ENCODE measurements at regions not wholly inside any gene's neighbourhood (a gene's known extent, or its start where the extent isn't known, plus 50 kb on each side); places are given as distances from the start of the nearest gene placed in this dataset.

DNA sequence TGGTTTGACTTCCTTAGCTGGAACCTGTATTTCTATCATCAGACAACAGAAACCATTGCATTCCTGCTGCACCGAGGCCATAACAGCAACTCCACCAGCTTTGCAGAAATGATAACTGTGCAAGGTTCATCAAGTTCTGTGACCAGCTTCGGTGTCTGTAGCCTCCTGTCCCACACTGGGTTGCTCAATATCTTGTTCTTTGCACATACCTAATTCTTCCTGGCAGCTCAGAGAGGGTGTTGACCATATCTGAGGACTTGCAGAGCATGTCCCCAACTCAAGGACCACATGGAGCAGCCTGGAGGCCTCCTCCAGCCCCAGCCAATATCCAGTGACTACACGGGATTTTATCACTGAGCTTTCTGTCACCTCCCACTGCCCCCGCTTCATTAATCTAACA is 59.3 kb upstream of the SCAF8 start:
- DNase-seq (ENCODE audit: extremely low read depth, low read depth): no peak
- no peak overlapping the region for H3K4me3 ChIP-seq (replicated peaks; ENCODE audit: low read depth, low read length)
- TF ChIP-seq, protein P1, sequence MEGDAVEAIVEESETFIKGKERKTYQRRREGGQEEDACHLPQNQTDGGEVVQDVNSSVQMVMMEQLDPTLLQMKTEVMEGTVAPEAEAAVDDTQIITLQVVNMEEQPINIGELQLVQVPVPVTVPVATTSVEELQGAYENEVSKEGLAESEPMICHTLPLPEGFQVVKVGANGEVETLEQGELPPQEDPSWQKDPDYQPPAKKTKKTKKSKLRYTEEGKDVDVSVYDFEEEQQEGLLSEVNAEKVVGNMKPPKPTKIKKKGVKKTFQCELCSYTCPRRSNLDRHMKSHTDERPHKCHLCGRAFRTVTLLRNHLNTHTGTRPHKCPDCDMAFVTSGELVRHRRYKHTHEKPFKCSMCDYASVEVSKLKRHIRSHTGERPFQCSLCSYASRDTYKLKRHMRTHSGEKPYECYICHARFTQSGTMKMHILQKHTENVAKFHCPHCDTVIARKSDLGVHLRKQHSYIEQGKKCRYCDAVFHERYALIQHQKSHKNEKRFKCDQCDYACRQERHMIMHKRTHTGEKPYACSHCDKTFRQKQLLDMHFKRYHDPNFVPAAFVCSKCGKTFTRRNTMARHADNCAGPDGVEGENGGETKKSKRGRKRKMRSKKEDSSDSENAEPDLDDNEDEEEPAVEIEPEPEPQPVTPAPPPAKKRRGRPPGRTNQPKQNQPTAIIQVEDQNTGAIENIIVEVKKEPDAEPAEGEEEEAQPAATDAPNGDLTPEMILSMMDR (IDR thresholded peaks at IDR 0.05; ENCODE audit: low read depth, low read length, missing control alignments): no peak

DNA sequence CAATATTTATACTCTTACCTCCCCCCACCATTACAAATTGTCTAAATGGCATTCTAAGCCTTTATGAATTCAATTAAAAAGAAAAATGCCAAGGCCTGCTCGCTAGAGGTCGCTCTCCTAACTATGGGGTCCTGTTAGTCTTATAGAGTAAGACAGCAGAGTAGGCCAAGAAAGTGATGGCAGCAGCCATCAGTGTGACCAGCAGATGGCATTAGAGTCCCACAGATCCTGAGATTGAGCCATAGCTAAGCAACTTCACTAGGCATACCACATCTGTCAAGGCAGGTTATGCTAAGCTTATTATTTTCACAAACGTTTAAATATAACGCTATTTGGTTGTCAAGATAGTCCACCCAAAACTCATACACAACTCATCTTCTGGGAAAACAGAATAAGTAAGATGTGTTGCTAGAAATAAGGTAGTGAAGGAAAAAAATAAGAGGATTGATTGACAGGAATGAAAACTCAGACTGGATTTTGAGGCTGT is 57.6 kb upstream of the SCAF8 start:
- peak; percentile 96 for DNase-seq (ENCODE audit: extremely low read depth, low read depth)
- TF ChIP-seq, protein P1 (IDR thresholded peaks at IDR 0.05; ENCODE audit: low read depth, low read length, missing control alignments): peak; percentile 100
- H3K4me3 ChIP-seq (replicated peaks; ENCODE audit: low read depth, low read length): no peak overlapping the region

DNA sequence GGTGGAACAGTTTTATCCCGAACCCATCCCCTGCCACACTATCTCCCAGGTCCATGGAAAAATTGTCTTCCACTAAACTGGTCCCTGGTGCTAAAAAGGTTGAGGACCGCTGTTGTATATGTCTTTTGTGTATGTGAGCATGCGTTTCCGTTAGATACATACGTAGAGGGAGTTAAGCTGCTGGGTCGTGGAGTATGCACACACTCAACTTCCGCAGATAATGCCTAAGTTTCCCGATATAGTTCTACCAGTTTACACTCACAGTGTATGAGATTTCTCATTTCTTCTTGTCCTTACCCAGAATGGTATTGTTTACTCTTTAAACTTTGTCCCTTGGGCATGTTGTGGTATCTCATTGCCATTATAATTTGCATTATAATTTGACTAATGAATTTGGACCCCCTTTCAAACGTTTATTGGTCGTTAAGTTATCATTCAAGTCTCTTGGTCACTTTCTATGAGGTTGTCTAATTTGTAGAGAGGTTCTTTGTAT is 50.5 kb upstream of the SCAF8 start:
- no peak for DNase-seq (ENCODE audit: extremely low read depth, low read depth)
- no peak overlapping the region for H3K4me3 ChIP-seq (replicated peaks; ENCODE audit: low read depth, low read length)

More for the DNA sequence above, 50.5 kb upstream of the SCAF8 start:
- TF ChIP-seq, protein P1 (IDR thresholded peaks at IDR 0.05; ENCODE audit: low read depth, low read length, missing control alignments): no peak
